RWPE1 (cell line): ENCODE measurements at regions not wholly inside any gene's neighbourhood (a gene's known extent, or its start where the extent isn't known, plus 50 kb on each side); places are given as distances from the start of the nearest gene placed in this dataset.

Experiments
- CTCF ChIA-PET: fragments of 350-600 bp; sonication (Branson Sonifier 250); formaldehyde crosslinking; extraction: SDS; loops from one replicate; lab custom pipeline; 2021; lab: Yijun Ruan, JAX
- POLR2A ChIA-PET: fragments of 400-600 bp; formaldehyde crosslinking; extraction: SDS; loops from one replicate; lab custom pipeline; 2020; ENCODE audit warnings: antibody characterized with exemption; ENCODE audit not compliant: low non-redundant PET; lab: Yijun Ruan, JAX
- DNase-seq: peaks from one replicate; pipeline ENCODE4 v3.0.0; 2012; ENCODE audit warnings: low spot score
- H3K27ac ChIP-seq: fragments of 450-650 bp; 2 replicates; pipeline ENCODE4 v1.5.1; 2017
- CTCF ChIP-seq: fragments of 450-650 bp; conservative IDR thresholded peaks from 2 replicates; pipeline ENCODE4 v1.5.1; 2017; ENCODE audit warnings: low read depth, mild to moderate bottlenecking

DNA sequence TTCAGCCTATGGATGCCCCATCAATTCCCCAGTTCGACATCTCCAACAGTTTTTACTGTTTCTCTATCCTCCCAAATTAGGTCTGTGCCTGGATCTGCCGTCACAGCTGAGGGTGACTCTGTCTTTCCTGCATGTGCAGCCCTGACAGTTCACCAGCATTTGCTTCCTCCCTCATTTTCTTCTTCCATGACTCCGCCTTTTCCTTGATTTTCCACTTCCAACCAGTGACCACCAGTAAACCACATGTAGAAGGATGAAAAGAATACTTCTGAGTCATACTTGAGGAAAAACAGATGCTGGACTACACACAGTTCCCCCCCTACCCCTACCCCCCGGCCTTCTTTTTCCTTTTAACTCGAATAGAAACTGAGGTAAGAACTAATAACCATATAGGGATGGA, 311.8 kb upstream of the POM121L12 start:
- no peak for DNase-seq
- POLR2A ChIA-PET, result no interaction called here

GRCh38 chr7:52720856-52721255, 314.6 kb upstream of the POM121L12 start:
- ChIA-PET POLR2A (no interaction called here), CTCF (no interaction called here)
- no peak overlapping the region for H3K27ac ChIP-seq
- no peak for TF ChIP-seq CTCF
- no peak for DNase-seq

More for the DNA sequence above, 311.8 kb upstream of the POM121L12 start:
- CTCF ChIA-PET, result no interaction called here
- TF ChIP-seq CTCF, result no peak
- H3K27ac ChIP-seq, result no peak overlapping the region

- DNase-seq, result no peak
- POLR2A ChIA-PET, result no interaction called here
- TF ChIP-seq CTCF, result no peak
- no peak overlapping the region for H3K27ac ChIP-seq
- CTCF ChIA-PET, result no interaction called here
Measured at GRCh38 chr7:52719677-52720076, 315.8 kb upstream of the POM121L12 start.

GRCh38 chr7:52715701-52716100, 319.7 kb upstream of the POM121L12 start:
- POLR2A ChIA-PET, result no interaction called here
- no peak for TF ChIP-seq CTCF
- no peak overlapping the region for H3K27ac ChIP-seq
- DNase-seq, result no peak
- CTCF ChIA-PET, result no interaction called here

DNA sequence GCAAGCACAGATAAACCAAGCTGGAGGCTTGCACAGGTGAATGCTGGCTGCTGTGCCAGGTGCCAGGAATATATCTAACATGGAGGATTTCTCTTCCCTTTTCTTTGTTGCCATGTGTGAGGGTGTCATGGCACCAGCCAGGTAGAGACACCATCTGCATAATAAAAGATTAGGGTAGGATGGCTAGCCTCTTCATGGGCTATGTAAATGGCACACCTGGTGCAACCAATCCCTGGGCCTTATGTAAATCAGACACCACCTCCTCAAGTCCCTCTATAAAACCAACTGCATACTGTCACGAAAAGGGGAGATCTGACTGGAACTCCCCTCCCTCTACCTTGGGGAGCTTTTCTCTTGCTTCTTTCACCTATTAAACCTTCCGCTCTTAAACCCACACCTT, 322.5 kb upstream of the POM121L12 start:
- ChIA-PET CTCF (no interaction called here), POLR2A (no interaction called here)
- no peak overlapping the region for H3K27ac ChIP-seq
- no peak for TF ChIP-seq CTCF
- no peak for DNase-seq

- TF ChIP-seq CTCF, result no peak
- POLR2A ChIA-PET, result no interaction called here
- CTCF ChIA-PET, result interaction anchor here (0.6 kb wide), 1 partner anchor 578 kb away, joined by 3 read pairs; no protein-coding TSS in a partner anchor
- DNase-seq, result no peak
- H3K27ac ChIP-seq, result no peak overlapping the region
Measured at GRCh38 chr7:52711951-52712350, 323.5 kb upstream of the POM121L12 start.
